GM06990 (cell line): ENCODE measurements at regions not wholly inside any gene's neighbourhood (a gene's known extent, or its start where the extent isn't known, plus 50 kb on each side); places are given as distances from the start of the nearest gene placed in this dataset.

Experiments used
- DNase-seq: peaks from one replicate; pipeline ENCODE4 v3.0.0-alpha.2; 2011; ENCODE audit not compliant: insufficient read length; ENCODE audit errors: extremely low read depth
- H3K27me3 ChIP-seq: replicated peaks from 2 replicates; pipeline ENCODE4 v1.6.0; 2011; ENCODE audit warnings: low read length; ENCODE audit not compliant: control insufficient read depth, insufficient read depth
- H3K36me3 ChIP-seq: 2 replicates; pipeline ENCODE4 v1.5.1; 2011; ENCODE audit warnings: low read length; ENCODE audit not compliant: control insufficient read depth, insufficient read depth
- H3K4me3 ChIP-seq: replicated peaks from 2 replicates; pipeline ENCODE4 v1.5.1; 2011; ENCODE audit warnings: low read depth, mild to moderate bottlenecking, control low read depth, low read length
- CTCF ChIP-seq: IDR thresholded peaks from 2 replicates; pipeline ENCODE4 v1.5.1; 2011; ENCODE audit warnings: low read length, control low read depth, mild to moderate bottlenecking, inconsistent platforms; ENCODE audit not compliant: insufficient read depth, poor library complexity, severe bottlenecking

- no peak for DNase-seq
- Histone ChIP-seq H3K4me3 (no peak overlapping the region), H3K36me3 (no peaks in the 10 kb centered on the region), H3K27me3 (no peaks in the 10 kb centered on the region)
- no peak for TF ChIP-seq CTCF
These were observed 388.1 kb downstream of the EPM2A start for GRCh38 chr6:145347216-145347615.

- H3K27me3 ChIP-seq = no peaks in the 10 kb centered on the region
- TF ChIP-seq CTCF = no peak
- no peaks in the 10 kb centered on the region for H3K36me3 ChIP-seq
- peak overlapping the region; percentile 65 for H3K4me3 ChIP-seq
- peak; percentile 81 for DNase-seq
These were observed 385.3 kb downstream of the EPM2A start for GRCh38 chr6:145349950-145350510.

GRCh38 chr6:145350928-145351327, 384.4 kb downstream of the EPM2A start:
- DNase-seq = no peak
- peak; percentile 17 for TF ChIP-seq CTCF
- Histone ChIP-seq H3K4me3 (peak overlapping the region; percentile 65), H3K36me3 (no peaks in the 10 kb centered on the region), H3K27me3 (no peaks in the 10 kb centered on the region)

GRCh38 chr6:145352382-145353080, 382.8 kb downstream of the EPM2A start:
- TF ChIP-seq CTCF = no peak
- H3K27me3 ChIP-seq = no peaks in the 10 kb centered on the region
- H3K36me3 ChIP-seq = no peaks in the 10 kb centered on the region; the same call in 1 of the 2 replicates
- DNase-seq = no peak
- H3K4me3 ChIP-seq = peak overlapping the region; percentile 31; the same call in 1 of the 2 replicates

- TF ChIP-seq CTCF = no peak
- Histone ChIP-seq H3K36me3 (no peaks in the 10 kb centered on the region; the same call in 1 of the 2 replicates), H3K4me3 (no peak overlapping the region), H3K27me3 (no peaks in the 10 kb centered on the region)
- no peak for DNase-seq
These were observed 374.5 kb downstream of the EPM2A start for GRCh38 chr6:145360865-145361264.

GRCh38 chr6:145367149-145367548, 368.2 kb downstream of the EPM2A start:
- no peak overlapping the region for H3K4me3 ChIP-seq
- DNase-seq = no peak
- TF ChIP-seq CTCF = no peak
- H3K27me3 ChIP-seq = no peaks in the 10 kb centered on the region
- H3K36me3 ChIP-seq = no peaks in the 10 kb centered on the region; the same call in 1 of the 2 replicates
